ENCODE measurements at regions not wholly inside any gene's neighbourhood (a gene's known extent, or its start where the extent isn't known, plus 50 kb on each side); places are given as distances from the start of the nearest gene placed in this dataset.

DNA sequence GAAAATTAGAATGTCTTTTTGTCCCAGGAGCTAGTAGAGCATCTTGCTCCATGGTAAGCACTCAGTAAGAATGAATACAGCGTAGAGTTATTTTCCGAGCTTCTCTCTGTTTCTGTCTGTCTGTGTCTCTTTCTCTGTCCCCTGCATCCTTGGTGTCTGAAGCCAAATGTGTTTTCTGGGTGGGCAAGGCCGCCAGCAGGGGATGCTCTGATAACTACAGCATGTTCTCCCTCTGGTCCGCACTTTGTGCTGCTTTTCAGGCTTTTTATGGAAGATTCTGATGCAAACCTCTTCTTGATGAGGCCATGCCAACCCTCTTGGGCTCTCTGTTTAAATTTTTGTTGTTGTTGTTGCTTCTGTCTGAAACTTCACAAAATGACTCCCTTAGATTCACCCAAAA, 142.8 kb upstream of the UBL3 start:
- no peak for DNase-seq

DNA sequence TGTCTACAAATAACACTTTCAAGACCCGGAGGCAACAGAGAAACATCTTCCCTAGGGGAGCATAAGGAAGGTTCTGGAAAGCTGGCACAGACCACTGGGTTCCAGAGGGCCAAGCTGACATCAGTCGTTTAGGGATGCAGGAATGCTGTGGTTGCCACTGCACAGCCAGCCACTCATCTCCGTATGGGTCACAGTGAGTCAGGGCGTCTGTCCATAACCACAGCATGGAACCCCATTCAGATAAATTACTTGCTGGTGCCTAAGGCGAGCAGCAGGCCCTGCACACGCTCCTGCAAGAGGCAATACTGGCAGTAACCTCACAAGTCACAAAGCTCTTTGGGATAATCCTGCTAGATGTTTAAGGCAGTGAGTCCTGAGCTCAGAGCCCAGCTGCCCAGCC, 140.9 kb upstream of the UBL3 start:
- no peak for DNase-seq

DNA sequence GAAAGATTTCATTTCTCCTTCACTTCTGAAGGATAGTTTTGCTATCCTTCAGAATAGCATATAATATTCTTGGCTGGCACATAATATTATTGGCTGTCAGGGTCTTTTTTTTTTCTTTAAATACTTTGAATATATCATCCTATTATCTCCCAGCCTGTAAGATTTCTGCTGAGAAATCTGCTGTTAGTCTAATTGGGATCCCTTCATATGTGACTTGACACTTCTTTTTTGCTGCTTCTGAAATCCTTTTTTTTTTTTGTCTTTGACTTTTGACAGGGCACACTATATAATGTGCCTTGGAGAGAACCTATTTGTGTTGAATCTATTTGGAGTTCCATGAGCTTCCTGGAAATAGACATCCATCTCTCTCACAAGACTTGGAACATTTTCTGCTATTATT, 136.9 kb upstream of the UBL3 start:
- no peak for DNase-seq

DNA sequence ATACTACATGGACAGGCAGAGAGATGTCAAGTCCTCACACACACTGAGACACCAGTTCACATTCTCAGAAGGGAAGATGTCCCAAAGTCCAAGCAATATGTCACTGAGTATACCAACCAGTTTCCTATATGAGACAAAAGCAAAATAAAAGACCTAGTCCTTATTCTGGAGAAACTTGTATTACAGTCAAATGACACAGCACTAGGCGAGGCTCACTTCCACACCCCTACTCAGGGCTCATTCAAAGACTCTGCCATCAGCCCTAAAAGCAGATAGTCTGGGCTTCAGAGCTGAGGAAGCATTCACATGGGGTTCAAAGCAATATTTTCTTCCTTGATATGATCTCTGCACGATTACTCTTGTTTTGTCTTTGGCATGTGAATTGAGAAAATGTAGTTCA, 129.9 kb upstream of the UBL3 start:
- DNase-seq, result no peak

DNA sequence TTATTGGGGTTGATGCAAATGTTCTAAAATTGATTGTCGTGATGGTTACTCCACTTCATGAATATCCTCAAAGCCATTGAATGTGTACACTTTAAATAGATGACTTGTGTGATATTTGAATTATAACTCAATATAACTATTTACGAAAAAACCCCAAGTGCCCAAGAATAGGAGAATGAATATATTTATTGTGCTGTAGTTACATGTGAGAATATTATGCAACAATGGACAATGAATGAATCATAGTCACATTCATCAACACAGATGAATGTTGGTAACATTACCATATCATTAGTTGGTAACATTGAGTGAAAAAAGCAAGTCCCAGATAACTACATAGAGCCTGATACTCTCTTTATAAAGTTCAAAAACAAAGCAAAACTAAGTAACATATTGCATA, 127.8 kb upstream of the UBL3 start:
- DNase-seq, result no peak

DNA sequence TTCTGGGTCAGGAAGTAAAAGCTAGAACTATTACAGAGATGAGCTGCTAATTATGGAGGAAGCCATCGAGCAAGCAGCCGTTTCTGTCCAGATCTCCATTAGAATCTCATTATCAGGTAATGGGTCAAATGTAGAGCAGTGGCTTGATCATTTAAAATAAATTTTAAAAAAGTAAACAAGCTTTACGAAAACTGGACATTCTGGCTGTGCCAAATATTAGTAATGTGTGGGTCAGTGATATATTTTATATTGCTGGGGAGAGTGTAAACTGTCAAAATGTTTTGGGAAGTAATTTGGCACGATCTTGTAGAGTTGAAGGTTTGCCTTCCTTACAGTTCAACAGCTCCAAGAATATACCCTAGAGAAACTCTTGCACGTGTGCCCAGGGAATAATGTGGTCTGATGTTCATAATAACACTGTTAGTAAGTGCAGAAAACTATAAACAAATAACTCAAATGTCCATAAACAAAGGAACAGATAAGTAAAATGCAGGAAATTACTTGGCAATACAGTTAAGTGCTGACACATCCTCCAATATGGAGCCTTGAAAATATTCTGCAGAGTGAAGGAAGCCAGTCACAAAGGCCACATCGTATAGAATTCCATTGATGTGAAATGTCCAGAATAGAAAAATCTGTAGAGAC, 127.2 kb upstream of the UBL3 start:
- DNase-seq, result no peak

DNA sequence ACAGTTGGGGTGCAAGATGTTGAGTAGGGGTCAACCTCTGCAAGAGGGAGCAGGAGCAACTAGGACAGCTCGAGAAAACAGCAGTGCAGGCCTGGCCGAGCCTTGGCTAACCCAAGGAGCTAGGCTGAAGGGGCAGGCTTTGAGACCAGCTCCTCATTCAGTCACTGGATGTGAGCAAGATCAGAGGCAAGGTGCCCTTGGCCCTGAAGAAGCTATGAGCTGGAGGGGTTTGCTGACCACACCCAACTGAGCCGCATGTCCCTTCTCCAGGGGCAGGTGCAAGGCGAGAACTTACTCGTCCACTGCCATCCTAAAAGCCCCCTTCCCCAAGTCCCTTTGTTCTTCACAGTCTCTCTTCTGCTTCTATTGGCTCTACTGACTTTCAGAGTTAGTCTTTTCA, 126.1 kb upstream of the UBL3 start:
- no peak for DNase-seq

DNA sequence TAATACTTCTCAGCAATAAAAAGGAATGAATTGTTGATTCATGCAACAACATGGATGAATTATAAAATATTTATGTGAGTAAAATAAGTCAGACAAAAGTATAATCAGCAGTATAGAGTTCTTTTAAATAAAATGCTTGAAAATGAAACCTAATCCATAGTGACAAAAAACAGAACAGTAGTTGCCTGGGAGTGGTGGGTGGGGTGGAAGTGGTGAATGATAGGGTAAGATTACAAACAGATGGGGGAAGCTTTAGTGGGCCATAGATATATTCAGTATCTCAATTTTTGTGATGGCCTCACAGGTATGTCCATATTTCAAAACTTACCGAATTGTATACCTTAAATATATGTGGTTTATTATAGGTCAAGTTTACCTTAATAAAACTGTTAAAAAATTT, 124.9 kb upstream of the UBL3 start:
- no peak for DNase-seq

DNA sequence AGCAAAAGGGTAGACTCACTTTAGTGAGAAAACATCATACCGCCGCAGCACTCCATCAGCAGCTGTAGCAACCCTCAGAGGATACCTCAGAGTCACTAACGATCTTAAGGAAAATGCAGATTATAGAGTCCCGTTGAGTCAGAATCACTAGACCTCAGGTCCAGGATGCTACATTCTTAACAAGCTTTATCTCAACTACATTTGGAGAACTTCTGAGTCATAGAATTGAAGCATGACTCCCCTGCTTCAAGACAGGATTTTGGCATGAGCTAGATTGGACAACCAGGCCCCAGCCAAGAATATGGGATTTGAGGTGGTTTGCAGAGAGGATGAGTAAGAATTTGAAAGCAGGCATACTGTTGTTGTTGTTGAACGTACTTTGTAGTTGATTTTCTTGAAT, 118.9 kb upstream of the UBL3 start:
- DNase-seq, result no peak

DNA sequence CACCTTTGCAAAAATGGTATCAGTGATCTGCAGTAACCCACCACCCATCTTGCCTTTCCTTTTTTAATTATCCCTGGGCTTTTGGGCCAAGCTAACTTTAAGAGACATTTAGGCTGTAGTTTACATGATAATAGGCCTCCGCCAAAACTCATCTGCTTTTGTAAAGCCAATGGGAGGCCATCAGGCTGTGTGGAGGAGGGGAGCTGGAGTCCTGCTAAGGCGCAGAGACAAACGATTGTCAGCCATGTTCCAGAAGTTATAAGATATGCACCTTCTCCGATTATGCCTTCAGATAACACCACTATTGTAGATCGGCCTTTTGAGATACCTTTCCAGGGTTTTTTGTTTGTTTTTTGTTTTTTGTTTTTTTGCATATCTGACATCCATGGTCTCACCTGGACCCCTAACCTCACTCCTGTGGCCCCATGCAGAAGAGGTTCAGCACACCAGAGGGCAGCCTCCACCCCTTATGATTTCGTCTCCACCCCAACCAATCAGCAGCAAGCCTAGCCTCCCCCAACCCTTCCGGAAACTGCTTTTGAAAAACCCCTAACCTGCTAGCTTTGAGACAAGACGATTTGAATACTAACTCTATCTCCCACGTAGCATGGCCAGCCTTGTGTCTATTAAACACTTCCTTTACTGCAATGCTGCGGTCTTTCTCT, 113.9 kb upstream of the UBL3 start:
- no peak for DNase-seq

DNA sequence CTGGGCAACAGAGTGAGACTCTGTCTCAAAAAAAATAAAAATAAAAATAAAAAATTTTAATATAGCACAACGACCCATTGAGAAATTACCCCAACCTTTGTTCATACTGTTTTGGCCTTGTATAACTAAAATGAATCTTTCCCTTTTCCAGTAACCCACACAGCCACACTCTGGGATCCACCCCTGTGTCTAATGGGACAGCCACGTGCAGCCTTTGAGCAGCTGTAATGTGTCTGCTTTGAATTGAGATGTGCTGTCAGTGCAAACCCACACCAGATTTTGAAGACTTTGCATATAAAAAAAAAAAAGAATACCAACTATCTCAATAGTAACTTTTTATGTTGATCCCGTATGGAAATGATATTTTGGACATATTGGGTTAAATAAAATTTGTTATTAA, 112.7 kb upstream of the UBL3 start:
- no peak for DNase-seq

DNA sequence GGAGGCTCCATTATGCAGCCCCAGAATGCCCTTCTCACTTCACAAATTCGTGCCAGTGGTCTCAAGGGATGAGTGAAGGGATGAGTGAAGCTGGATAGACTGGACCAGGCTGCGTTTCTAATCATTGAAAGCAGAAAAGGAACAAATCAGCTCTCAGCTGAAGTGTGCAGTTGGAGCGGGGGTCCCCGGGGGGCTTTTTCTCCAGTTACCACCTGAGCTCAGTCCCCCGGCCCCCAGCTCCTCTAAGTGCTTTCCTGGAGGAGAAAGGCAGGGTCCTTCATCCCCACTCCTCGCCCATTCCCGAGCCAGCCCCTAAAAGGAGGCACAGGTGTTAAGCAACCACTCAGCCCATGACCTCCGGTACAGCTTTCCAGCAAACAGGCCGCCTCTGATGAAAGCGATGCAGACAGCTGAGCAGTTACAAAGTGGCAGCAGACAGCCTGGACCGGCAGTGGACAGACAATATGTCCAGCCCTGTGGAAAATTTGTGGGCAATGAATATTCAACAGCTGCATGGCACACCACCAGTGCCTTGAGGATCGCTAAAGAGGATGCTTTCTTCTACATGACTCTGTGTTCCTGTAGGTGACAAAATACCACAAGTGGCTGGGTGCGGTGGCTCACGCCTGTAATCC, 110.7 kb upstream of the UBL3 start:
- DNase-seq, result no peak

DNA sequence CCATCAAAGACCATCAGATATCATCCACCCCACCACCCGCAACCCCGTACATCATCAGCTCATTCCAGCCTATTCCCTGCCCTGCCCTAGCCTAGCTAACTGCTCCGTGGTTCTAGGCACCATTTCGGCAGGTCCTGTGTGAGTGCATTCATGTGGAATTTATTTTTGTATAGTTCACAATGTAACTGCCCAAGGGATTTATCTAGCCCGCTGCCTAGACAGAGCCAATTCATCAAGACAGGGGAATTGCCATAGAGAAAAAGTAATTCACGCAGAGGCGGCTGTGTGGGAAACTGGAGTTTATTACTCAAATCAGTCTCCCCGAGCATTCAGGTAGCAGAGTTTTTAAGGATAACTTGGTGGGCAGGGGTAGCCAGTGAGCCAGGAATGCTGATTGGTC, 109.2 kb upstream of the UBL3 start:
- DNase-seq, result no peak

DNA sequence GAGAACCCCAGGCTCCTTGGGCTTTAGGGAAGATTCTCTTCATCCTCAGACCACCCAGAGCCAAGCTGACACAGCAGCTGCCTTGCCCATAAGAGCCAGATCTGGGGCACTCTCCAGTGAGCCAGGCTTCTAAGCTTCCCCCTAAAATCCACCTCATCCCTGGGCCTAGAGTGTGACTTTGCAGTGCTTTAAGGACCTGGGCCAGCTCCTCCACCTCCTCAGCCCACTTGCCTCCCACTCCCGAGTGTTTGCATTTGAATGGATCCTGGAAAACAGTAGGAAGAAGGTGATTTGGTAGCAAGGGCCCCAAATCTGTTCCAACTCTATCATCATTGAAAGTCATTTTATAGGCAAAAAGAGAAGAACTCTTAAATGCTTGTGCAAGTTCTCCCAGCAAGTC, 108.7 kb upstream of the UBL3 start:
- DNase-seq, result no peak

DNA sequence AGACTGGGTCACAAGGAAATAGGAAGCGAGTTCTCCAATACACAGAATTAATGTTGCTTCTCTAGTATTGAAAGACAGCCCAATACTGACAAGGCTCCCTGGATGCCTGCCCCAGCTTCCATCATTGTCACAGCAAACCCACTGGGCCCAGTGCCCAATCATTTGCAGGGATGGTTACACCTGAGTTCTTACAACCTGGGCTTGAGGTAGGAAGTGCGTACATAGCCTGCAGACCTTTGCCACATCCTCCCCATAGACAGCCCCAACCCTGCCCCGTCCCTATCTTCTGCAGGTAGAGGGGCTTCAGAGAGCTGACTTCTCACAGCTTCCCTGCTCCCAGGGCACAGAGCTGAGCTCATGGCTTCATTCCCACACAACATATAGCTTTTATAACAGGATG, 108.1 kb upstream of the UBL3 start:
- DNase-seq, result no peak

DNA sequence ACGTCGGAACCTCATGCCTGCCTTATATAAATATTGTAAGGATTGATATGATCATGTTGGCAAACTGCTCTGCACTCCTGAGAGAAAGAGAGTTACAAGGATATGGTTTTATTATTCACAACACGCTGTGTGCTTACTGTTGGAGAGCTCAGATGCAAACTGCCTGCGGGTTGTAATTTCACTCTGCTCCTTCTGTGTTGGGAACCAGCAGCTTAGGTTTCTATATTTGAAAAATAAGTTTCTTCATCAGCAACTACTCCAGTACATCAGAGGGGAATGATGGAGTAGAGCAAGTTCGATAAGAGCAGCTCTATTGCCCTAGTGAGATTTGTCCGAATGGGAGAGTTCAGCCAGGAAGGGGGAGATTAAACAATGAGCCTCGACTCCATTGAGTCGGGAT, 106.9 kb upstream of the UBL3 start:
- DNase-seq, result no peak

DNA sequence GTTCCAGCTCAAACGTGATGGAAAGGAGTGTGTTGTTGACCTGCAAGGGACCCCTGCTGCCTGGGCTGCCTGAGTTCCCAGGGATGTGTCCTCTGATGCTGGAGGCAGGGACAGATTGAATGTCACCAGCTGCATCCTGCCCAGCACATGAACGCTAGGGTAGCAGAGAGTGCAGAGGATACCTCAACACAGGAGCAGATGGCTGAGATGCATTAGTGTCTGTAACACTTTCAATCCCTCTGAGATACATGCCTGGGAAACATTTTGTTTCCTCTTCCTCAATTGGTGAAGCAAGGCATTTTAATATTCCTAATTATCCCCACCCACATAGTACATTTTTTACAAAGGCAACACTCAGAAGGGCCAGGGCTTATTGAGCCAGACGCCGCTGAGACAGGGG, 106.4 kb upstream of the UBL3 start:
- no peak for DNase-seq

DNA sequence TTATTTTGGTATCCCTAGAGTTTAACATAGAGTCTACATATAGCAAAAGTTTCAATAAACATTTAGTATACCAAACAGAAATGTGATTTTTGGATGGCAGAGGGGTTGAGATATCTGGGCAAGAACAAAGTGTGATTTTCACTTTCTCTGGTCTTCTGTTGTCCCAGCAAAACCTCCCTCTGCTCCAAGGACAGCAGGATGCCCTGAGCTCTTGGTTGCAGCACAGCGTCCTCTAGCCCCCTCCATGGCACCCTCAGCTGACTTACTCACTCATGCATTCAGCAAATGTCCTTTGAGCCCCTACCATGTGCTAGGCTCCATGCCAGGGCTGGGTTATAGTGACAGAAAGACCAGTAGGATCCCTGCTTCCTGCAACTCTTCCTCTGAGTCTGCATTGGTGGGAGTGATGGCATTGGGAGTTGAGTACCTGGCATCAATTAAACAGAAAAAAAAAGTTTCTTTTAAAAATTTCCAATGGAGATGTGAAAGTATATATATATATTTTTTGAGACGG, 104.8 kb upstream of the UBL3 start:
- no peak for DNase-seq

DNA sequence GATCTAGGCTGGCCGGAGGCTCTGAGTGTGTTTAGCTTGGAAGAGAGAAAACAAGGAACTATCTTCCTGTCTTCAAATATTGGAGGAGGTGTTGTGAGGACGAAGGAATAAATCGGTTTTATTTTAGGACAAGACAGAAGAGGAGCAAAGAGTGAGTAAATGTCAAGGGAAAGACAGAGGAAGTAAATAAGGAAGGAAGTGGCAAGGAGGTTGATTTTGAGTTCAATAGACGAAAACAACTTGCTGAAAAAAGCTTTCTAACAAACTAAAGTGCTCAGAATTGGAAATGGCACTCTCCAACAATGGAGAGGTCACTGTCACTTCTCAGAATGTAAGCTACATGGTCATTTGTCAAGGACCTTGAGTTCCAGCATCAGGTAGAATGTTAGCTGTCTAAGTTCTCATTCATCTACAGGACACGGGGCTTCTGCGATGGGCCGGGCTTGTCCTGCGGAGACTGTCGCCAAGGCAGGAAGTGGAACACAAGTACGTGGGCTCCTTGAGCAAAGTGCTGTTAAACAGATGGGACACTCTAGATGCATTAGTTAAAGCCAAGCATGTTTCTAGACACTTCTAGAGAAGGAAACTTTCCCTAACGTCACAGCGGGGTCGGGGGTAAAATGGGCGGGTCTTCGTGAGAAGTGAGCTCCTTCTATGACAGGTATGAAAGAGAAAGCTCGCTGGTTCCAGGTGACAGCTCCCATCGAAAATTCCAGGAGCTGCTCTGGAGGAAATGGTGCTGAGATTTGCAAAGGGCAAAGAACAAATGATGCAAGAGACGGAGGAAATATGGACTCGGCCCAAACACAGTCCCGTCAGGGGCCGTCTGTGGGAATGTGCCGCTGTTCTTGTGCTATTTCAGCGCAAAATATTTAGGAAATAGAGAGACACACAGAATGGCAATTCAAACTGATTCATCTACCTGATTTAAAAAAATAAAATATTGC, 103.9 kb upstream of the UBL3 start:
- DNase-seq, result peak; percentile 44

DNA sequence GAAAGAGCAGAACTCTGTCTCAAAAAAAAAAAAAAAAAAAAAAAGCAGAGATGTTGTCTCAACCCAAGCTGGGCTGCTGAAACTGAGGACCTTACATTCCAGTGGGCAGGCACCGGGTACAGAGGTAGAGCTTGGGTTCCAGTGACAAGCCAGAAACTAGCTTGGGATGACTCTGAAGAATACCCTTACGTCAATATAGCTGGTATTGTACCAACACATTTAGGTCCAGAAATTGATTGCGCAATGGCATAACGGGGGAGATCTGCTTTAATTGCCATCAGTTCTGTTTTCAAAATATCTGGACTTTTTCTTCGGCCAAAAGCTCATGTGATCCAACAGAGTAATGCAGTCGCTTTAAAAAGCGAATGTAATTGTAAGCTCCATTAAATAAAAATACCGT, 103.1 kb upstream of the UBL3 start:
- no peak for DNase-seq

DNA sequence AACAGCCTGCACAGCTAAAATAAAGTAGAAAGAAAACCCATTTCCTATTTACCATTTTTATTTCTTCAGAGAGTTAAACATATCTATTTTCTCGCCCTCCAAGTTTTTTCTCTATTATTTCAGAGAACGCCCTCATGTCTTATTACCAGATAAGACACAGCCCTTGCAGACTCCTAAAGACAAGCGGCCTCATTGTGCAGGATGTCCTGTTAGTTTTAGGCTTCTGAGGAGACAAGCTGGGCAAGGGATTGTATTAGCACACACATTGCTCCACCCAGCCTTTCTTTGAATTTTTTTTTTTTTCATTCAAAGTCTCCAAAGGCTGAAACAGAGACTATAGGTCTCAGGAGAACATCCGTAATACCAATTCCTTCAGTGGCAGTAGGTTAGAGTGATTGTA, 101.8 kb upstream of the UBL3 start:
- no peak for DNase-seq

DNA sequence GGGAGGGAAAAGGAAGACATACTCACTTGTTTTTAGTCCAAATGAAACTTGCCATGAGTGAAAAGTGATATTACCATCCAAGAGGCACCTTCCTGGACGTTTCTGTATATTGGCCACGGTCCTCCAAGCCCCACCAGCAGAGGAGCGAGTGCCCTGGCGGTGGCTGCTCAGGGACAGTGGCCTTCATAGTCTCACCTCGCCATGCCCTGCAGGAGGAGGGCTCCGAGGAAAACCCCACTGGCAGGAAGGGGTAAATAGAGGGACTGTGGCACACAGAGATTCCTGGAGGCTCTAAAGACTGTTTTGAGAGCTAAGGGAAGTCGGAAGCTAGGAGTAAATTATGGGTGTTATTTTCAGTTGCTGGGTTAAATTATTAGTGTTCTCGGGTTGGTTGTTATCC, 98.4 kb upstream of the UBL3 start:
- no peak for DNase-seq

DNA sequence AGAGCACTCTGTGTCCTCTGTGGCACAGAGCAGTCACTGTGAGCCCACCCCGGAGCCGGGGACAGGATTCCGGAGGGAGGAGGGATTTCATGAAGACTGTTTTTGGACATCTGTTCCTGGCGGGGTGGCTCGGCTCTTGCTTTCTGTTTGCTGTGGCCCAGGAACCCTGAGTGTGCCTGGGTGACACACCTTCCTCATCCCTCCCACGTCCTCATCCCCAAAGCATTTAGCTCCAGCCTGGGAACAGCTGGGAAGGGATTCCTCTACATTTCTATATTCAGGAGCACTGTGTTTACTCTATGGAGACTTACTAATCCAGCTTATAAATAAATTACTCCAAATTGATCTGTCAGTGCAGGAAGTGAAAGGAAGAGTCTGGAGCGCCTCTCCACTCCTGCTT, 97.8 kb upstream of the UBL3 start:
- no peak for DNase-seq
